ENCODE measurements at regions not wholly inside any gene's neighbourhood (a gene's known extent, or its start where the extent isn't known, plus 50 kb on each side); places are given as distances from the start of the nearest gene placed in this dataset.

DNA sequence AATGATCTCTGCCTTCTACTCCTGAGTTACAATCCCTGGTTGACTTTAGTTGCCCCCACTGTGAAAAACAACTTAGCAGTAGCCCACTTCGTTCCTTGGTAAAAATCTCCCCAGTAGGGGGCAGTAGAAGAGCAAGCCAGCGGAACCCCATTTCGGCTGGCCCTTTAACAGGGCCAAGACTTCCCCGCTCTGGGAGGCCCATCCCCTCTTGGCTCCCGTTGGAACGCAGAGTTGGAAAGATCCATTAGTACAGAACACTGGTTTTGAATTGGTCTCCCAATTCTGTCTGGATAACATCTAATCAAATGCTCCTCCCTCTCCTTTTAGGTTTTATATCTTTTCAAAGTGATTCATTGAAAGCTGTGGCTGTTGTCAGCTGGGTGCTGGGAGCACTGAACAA lies 1133.3 kb downstream of the BCL11B start:
- peak; percentile 54 for TF ChIP-seq CTCF (IDR thresholded peaks at IDR 0.05; ENCODE audit: poor library complexity, severe bottlenecking)
- TF ChIP-seq EZH2 (IDR thresholded peaks at IDR 0.05; ENCODE audit: borderline replicate concordance, insufficient read depth, low read length, poor library complexity, severe bottlenecking): no peak

Data from neural cell (in vitro differentiated cells).